HG03521 (cell line): ENCODE measurements at regions not wholly inside any gene's neighbourhood (a gene's known extent, or its start where the extent isn't known, plus 50 kb on each side); places are given as distances from the start of the nearest gene placed in this dataset.
"Not testable (repeated sequence)": the region's sequence is repeated elsewhere in the genome, so short reads cannot be mapped to it uniquely, and the experiment has no call there.

ENCODE experiments used
- ATAC-seq: cut with Tn5 transposase; IDR thresholded peaks from one replicate; pipeline ENCODE4 v1.9.1; 2021; ENCODE audit warnings: mild to moderate bottlenecking, moderate library complexity; ENCODE audit not compliant: unreplicated experiment

DNA sequence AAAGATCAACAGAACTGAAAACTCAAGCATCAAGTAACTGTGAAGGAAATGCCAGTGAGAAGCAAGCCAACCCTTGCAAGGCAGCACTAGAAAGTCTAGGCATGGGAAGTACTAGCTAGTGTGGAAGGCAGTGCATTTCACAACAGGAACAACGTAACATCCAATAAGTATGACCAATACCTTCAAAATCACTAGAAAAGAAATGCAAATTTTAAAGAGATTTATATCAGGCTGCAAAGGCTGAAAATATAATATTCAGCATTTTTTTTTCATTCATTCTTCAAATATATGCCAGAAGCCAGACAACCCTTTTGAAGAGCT lies 121.9 kb downstream of the DLEU7 start:
- ATAC-seq: no peak

DNA sequence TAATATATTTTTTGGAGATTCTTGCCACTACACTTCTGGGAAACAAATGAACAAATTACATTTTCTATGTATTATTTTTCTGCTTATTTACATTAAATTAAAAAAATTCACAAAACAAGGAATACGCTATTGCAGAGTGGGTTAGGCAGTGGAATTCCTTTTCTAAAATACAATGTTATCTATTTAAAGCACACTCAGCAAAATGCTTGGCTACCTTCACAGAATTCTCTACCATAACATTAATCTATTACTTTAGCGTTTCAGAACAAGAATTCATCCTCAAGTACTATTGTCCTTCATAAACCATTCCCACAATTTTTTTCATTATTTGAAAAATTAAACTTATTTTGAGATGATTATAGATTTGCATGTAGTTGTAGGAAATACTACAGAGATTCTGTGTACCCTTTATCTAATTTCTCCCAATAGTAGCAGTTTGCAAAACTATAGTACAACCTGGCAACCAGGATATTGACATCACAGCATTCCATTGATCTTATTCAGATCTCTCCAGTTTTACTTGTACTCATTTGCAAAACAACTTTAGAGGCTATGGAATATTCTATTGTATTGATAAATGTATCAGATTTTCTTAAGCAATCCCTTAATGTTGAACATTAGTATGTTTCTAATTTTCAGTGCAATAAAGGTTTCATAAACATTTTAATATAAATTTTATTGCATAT lies 120.9 kb downstream of the DLEU7 start:
- ATAC-seq: no peak

DNA sequence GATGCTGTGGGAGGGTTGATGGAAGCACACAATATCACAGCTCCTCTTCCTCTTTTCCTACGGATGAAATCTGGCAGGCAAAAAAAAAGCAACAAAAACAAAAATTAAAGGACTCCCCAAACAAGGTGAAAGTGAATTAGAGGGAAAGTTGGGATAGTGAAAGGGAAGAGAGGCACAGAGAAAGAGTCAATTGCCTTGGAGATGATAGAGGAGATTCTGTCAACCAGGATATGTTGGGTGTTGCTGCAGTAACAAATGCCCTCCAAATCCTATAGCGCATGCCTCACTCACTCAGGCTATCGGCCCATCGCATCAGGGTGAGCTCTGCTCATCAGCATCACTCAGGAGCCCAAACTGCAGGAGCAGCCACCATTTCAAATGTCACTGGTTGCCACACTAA lies 119.1 kb downstream of the DLEU7 start:
- no peak for ATAC-seq

DNA sequence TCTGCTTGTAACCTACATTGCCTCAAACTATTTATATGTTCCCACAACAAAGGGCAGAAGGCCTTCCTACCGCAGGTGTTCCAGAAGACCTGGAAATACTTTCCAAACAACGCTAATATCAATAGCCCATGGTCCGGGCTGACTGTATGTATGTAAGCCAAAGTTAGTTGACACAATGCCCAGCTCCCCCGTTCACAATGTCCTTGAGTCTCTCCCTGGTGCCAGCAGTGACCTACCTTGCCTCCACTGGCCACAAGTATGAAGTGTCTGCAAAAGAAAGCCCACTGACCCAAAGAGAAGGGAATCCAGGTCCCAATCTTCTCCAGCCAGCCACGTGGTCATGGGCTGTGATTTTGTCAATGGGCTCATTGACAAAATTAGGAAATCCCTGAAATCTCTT lies 118.6 kb downstream of the DLEU7 start:
- ATAC-seq: no peak

- ATAC-seq: no peak
Measured at GRCh38 chr13:50726164-50726563, 117.3 kb downstream of the DLEU7 start.

DNA sequence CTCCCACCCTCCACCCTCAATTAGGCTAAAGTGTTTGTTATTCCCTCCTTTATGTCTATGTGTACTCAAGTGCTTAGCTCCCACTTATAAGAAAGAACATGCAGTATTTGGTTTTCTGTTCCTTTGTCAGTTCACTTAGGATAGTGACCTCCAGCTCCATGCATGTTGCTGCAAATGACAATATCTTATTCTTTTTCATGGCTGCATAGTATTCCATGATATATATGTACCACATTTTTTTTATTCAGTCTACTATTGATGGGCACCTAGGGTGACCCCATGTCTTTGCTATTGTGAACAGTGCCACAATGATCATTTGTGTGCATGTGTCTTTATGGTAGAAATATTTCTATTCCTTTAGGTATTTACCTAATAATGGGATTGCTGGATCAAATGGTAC lies 114.3 kb downstream of the DLEU7 start:
- no peak for ATAC-seq

DNA sequence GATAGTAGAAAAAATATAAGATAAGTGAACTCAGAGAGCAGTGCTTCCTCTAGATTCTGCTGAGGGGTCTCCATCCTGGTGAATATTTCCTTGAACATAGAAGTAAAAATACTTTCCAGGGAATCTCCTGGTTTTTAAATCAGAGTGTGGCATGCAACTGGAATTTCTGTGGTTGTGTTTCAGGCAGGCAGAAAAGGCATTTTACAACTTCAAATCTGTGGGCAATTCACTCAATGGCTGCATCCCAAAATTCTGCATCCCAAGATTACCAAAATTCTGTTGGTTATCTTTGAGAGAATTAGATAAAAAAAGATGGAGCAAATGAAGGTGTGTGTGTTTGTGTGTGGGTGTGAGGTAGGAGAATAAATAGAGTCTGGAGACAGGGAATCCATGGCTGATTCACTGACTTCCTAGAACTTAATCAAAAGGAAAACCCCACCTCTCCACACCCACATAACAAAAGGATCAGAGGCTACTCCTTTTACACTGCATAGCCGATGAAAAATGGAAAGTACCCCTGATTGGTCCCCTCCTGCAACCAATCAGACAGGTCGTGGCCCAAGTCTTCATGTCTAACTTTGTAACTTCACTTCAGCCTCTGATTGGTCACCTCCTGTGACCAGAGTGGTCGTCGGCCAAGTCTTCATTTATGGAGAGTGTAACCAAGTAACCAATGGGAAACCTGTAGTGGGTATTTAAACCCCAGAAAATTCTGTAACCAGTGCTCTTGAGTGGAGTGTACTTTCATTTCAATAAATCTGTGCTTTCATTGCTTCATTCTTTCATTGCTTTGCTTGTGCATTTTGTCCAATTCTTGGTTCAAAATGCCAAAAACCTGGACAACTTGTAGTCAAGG lies 112.8 kb downstream of the DLEU7 start:
- no peak for ATAC-seq

GRCh38 chr13:50731400-50731799 lies 112.1 kb downstream of the DLEU7 start:
- no peak for ATAC-seq

DNA sequence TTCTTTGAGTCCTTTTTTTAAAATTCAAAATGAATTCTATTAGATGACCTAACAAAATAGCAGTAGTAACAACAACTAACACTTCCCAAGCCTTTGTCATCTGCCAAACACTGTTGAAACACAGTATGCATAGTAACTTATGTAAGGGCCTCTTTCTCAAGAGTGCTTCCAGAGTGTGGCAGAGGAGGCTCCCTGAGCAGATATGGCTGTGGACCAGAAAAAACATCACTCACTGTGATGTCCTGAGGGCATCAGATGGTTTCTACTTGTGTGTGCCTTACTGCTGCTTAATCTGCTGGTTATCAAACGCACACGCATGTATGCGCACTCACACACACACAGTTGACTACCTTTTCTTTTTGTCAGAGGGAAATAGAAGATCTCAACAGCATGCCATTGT lies 110.8 kb downstream of the DLEU7 start:
- no peak for ATAC-seq

GRCh38 chr13:50733392-50733791 lies 110.1 kb downstream of the DLEU7 start:
- ATAC-seq: no peak

- ATAC-seq: no peak
Measured at GRCh38 chr13:50735071-50735470, 108.4 kb downstream of the DLEU7 start.

- ATAC-seq: no peak
Measured at GRCh38 chr13:50740052-50740741, 103.3 kb downstream of the DLEU7 start.

DNA sequence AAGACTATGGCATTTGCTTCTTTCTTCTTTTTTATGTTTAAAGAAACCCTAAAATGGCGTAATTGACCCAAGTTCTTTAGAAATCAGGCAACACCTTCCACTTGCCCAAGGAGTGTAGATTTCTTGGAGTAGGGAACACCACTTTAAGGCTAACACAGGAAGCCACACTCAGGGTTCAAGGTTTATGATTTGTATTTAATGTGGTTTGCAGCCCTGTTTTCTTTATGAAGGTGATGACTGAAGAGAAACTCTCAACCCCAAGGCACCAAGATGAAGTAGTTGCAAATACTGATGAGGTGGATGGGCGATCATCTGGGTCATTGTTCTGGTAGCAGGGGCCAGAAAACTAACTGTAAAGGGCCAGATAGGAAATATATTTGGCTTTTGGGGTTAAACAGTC lies 101.1 kb downstream of the DLEU7 start:
- no peak for ATAC-seq

- ATAC-seq: no peak
Measured at GRCh38 chr13:50742968-50743367, 100.5 kb downstream of the DLEU7 start.

GRCh38 chr13:50744116-50744660 lies 99.3 kb downstream of the DLEU7 start:
- ATAC-seq: no peak

DNA sequence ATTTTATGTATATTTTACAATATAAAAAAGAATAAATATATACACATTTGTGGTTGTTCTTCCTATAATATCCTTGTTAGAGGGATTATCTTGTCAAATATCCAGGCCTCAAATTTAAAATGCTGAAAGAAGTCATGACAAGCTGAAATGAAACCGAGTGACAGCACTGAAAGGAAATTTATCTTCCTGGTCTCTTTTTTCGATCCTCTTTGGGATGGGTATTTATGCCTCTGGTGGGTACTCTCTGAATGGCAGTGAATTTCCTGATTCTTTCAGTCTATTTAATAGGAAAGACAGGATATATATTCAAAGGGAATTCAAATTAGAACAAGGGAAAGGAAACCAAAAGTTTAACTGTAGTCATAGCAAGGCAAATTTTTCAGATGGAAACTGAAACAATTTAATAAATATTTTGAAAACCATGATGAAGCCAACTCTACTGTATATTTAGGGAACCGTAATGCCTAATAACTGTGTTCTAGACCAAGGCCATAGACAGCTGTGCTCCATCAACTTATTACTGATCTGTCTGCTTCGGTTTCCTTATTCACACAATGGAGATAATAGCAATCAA lies 97.9 kb downstream of the DLEU7 start:
- ATAC-seq: no peak

DNA sequence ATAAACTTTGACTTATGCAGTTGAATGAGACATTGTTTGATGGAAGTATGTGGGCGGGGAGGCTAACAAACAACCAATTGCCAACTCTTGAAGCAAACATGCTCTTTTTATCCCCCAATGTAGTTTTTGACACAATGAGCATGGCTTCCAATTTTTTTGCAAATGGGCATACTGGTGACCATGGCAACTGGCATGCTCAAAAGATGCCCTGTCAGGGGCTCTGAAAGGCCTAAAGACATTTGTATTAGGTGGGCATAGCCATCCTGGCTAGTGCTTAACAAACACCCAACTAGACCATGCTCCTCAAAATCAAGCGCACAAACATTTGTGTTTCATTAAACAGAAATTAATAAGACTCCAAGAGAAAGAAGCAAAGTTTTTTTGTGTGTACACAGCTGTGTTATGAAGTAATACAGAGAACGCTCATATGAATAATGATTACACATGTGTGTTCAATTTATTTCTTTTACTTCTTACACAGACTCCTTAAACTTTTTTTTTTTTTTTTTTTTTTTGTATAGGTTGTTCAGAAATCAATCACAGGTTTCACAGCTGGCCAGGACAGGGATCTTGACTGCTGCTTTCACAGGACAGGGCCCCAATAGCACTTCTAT lies 95.6 kb downstream of the DLEU7 start:
- no peak for ATAC-seq

- ATAC-seq: not testable (repeated sequence)
Measured at GRCh38 chr13:50753221-50753620, 90.3 kb downstream of the DLEU7 start.

DNA sequence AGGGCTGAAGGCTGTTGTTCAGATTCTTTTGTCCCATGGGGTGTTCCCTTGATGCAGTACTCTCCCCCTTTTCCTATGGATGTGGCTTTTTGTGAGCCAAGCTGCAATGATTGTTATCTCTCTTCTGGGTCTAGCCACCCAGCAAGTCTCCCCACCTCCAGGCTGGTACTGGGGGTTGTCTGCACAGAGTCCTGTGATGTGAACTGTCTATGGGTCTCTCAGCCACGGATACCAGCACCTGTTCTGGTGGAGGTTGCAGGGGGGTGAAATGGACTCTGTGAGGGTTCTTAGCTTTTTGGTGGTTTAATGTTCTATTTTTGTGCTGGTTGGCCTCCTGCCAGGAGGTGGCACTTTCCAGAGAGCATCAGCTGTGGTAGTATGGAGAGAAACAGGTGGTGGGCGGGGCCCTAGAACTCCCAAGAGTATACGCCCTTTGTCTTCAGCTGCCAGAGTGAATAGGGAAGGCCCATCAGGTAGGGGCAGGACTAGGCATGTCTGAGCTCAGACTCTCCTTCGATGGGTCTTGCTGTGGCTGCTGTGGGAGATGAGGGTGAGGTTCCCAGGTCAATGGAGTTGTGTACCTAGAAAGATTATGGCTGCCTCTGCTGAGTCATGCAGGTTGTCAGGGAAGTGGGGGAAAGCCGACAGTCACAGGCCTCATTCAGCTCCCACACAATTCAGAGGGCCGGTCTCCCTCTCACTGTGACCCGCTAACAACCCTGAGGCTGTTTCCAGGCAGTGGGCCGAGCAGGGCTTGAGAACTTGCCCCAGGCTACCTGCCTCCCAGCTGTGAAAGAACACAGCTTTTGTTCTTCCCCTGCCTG lies 87.4 kb downstream of the DLEU7 start:
- not testable (repeated sequence) for ATAC-seq

DNA sequence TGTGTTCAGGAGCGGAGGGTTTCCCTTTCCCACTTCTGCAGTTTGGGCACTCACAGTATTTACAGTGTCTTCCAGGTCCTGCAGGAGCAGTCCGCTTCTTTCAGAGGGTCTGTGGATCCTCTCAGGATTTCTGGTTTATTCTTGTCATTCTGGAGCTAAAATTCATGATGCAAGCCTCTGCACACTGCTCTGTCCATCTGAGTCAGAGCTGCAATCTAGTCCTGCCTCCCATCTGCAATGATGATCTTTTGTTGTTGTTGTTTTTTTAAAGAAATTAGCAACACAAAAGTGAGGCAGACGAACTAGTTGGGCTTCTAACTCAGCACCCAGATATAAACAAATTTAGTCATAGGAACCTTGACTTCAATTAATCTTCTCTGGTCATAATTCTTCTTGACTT lies 86.5 kb downstream of the DLEU7 start:
- ATAC-seq: no peak
